Activated CD8-positive, alpha-beta memory T cell treated with anti-CD3 and anti-CD28 coated beads, Interleukin-2, amount 50 U/mL, for 48 hours (primary cell): ENCODE measurements at regions not wholly inside any gene's neighbourhood (a gene's known extent, or its start where the extent isn't known, plus 50 kb on each side); places are given as distances from the start of the nearest gene placed in this dataset.
"Not testable (repeated sequence)": the region's sequence is repeated elsewhere in the genome, so short reads cannot be mapped to it uniquely, and the experiment has no call there.

Experiments
- DNase-seq: peaks from one replicate; pipeline ENCODE4 v3.0.0-alpha.2; 2020

- no peak for DNase-seq
Observed at GRCh38 chr10:83372646-83373045, 766.7 kb upstream of the GHITM start.

- DNase-seq, result no peak
Observed at GRCh38 chr10:83373671-83374070, 765.6 kb upstream of the GHITM start.

GRCh38 chr10:83374741-83375140 lies 764.6 kb upstream of the GHITM start:
- no peak for DNase-seq

GRCh38 chr10:83375274-83375673 lies 764.0 kb upstream of the GHITM start:
- DNase-seq, result no peak

GRCh38 chr10:83397806-83398205 lies 741.5 kb upstream of the GHITM start:
- no peak for DNase-seq

GRCh38 chr10:83410570-83410969 lies 728.7 kb upstream of the GHITM start:
- DNase-seq, result no peak

GRCh38 chr10:83425306-83425705 lies 714.0 kb upstream of the GHITM start:
- no peak for DNase-seq

- DNase-seq, result no peak
Observed at GRCh38 chr10:83427101-83427500, 712.2 kb upstream of the GHITM start.

- DNase-seq, result no peak
Observed at GRCh38 chr10:83432261-83433045, 706.9 kb upstream of the GHITM start.

GRCh38 chr10:83433705-83434104 lies 705.6 kb upstream of the GHITM start:
- DNase-seq, result no peak

- DNase-seq, result no peak
Observed at GRCh38 chr10:83448013-83448412, 691.3 kb upstream of the GHITM start.

GRCh38 chr10:83458611-83459010 lies 680.7 kb upstream of the GHITM start:
- DNase-seq, result no peak

- DNase-seq, result no peak
Observed at GRCh38 chr10:83459124-83459523, 680.2 kb upstream of the GHITM start.

- DNase-seq, result no peak
Observed at GRCh38 chr10:83469728-83470331, 669.5 kb upstream of the GHITM start.

GRCh38 chr10:83476211-83476610 lies 663.1 kb upstream of the GHITM start:
- no peak for DNase-seq

- no peak for DNase-seq
Observed at GRCh38 chr10:83489161-83489560, 650.1 kb upstream of the GHITM start.

GRCh38 chr10:83492004-83492403 lies 647.3 kb upstream of the GHITM start:
- DNase-seq, result no peak

GRCh38 chr10:83512681-83513080 lies 626.6 kb upstream of the GHITM start:
- no peak for DNase-seq

- DNase-seq, result no peak
Observed at GRCh38 chr10:83515001-83515400, 624.3 kb upstream of the GHITM start.

- no peak for DNase-seq
Observed at GRCh38 chr10:83516788-83517187, 622.5 kb upstream of the GHITM start.

GRCh38 chr10:83517456-83517855 lies 621.9 kb upstream of the GHITM start:
- DNase-seq, result no peak

GRCh38 chr10:83518779-83519178 lies 620.5 kb upstream of the GHITM start:
- no peak for DNase-seq

- not testable (repeated sequence) for DNase-seq
Observed at GRCh38 chr10:83520386-83520785, 618.9 kb upstream of the GHITM start.

- DNase-seq, result no peak
Observed at GRCh38 chr10:83522456-83522855, 616.9 kb upstream of the GHITM start.

GRCh38 chr10:83522881-83523386 lies 616.4 kb upstream of the GHITM start:
- no peak for DNase-seq
